ENCODE measurements at regions not wholly inside any gene's neighbourhood (a gene's known extent, or its start where the extent isn't known, plus 50 kb on each side); places are given as distances from the start of the nearest gene placed in this dataset.

DNA sequence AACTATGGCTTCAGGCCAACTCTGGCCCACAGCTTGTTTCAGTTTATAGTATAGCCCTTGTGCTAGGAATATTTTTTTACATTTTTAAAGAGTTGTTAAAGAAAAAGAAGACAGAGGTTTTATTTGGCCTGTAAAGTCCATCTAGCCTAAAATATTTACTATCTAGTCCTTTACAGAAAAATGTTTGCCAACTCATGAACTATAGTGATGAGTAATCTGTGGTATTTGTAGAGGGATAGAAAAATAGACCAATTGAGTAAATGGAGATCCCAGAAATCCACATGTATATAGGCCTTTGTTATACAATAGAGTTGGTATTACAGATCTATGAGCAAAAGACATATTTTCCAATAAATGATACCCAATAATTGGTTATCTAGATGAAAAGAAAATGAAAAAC is 288.7 kb downstream of the PRDM5 start:
- TF ChIP-seq, protein P1, sequence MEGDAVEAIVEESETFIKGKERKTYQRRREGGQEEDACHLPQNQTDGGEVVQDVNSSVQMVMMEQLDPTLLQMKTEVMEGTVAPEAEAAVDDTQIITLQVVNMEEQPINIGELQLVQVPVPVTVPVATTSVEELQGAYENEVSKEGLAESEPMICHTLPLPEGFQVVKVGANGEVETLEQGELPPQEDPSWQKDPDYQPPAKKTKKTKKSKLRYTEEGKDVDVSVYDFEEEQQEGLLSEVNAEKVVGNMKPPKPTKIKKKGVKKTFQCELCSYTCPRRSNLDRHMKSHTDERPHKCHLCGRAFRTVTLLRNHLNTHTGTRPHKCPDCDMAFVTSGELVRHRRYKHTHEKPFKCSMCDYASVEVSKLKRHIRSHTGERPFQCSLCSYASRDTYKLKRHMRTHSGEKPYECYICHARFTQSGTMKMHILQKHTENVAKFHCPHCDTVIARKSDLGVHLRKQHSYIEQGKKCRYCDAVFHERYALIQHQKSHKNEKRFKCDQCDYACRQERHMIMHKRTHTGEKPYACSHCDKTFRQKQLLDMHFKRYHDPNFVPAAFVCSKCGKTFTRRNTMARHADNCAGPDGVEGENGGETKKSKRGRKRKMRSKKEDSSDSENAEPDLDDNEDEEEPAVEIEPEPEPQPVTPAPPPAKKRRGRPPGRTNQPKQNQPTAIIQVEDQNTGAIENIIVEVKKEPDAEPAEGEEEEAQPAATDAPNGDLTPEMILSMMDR (IDR thresholded peaks at IDR 0.05), result no peak
- TF ChIP-seq POLR2A (IDR thresholded peaks at IDR 0.05) (no peak), POLR2AphosphoS5 (IDR thresholded peaks at IDR 0.05) (no peak), EP300 (IDR thresholded peaks at IDR 0.05) (no peak)
